Superior temporal gyrus (tissue), 1 donor: ENCODE measurements at regions not wholly inside any gene's neighbourhood (a gene's known extent, or its start where the extent isn't known, plus 50 kb on each side); places are given as distances from the start of the nearest gene placed in this dataset.
A peak's percentile ranks its signal among the peaks of the same experiment; 100 is the strongest.
"Not testable (repeated sequence)": the region's sequence is repeated elsewhere in the genome, so short reads cannot be mapped to it uniquely, and the experiment has no call there.

Experiments used
- DNase-seq: peaks from one replicate; pipeline ENCODE4 v3.0.0-alpha.2; 2016; ENCODE audit errors: extremely low spot score

GRCh38 chr20:60168963-60169362 lies 210.7 kb downstream of the CDH26 start:
- no peak for DNase-seq

GRCh38 chr20:60170116-60170515 lies 211.9 kb downstream of the CDH26 start:
- DNase-seq = no peak

- DNase-seq = no peak
Measured at GRCh38 chr20:60171313-60171712, 213.1 kb downstream of the CDH26 start.

GRCh38 chr20:60171738-60172137 lies 213.5 kb downstream of the CDH26 start:
- no peak for DNase-seq

- no peak for DNase-seq
Measured at GRCh38 chr20:60172346-60172984, 214.2 kb downstream of the CDH26 start.

- DNase-seq = no peak
Measured at GRCh38 chr20:60177080-60177479, 218.9 kb downstream of the CDH26 start.

- no peak for DNase-seq
Measured at GRCh38 chr20:60180986-60181385, 222.8 kb downstream of the CDH26 start.

- DNase-seq = no peak
Measured at GRCh38 chr20:60186412-60186811, 228.2 kb downstream of the CDH26 start.

GRCh38 chr20:60187683-60188082 lies 229.5 kb downstream of the CDH26 start:
- no peak for DNase-seq

- DNase-seq = no peak
Measured at GRCh38 chr20:60191014-60191413, 232.8 kb downstream of the CDH26 start.

- DNase-seq = no peak
Measured at GRCh38 chr20:60192326-60192725, 234.1 kb downstream of the CDH26 start.

GRCh38 chr20:60199132-60199531 lies 240.9 kb downstream of the CDH26 start:
- DNase-seq = not testable (repeated sequence)

GRCh38 chr20:60199866-60200265 lies 241.6 kb downstream of the CDH26 start:
- DNase-seq = no peak

GRCh38 chr20:60200305-60200918 lies 242.2 kb downstream of the CDH26 start:
- no peak for DNase-seq

- no peak for DNase-seq
Measured at GRCh38 chr20:60201198-60201835, 243.1 kb downstream of the CDH26 start.

GRCh38 chr20:60202046-60202445 lies 243.8 kb downstream of the CDH26 start:
- DNase-seq = no peak

GRCh38 chr20:60203451-60203850 lies 245.2 kb downstream of the CDH26 start:
- no peak for DNase-seq

GRCh38 chr20:60204601-60205000 lies 246.4 kb downstream of the CDH26 start:
- no peak for DNase-seq

GRCh38 chr20:60206259-60206658 lies 248.0 kb downstream of the CDH26 start:
- no peak for DNase-seq

- DNase-seq = no peak
Measured at GRCh38 chr20:60209048-60209447, 250.8 kb downstream of the CDH26 start.

GRCh38 chr20:60210779-60211617 lies 252.8 kb downstream of the CDH26 start:
- peak; percentile 85 for DNase-seq
